ENCODE measurements at regions not wholly inside any gene's neighbourhood (a gene's known extent, or its start where the extent isn't known, plus 50 kb on each side); places are given as distances from the start of the nearest gene placed in this dataset.

DNA sequence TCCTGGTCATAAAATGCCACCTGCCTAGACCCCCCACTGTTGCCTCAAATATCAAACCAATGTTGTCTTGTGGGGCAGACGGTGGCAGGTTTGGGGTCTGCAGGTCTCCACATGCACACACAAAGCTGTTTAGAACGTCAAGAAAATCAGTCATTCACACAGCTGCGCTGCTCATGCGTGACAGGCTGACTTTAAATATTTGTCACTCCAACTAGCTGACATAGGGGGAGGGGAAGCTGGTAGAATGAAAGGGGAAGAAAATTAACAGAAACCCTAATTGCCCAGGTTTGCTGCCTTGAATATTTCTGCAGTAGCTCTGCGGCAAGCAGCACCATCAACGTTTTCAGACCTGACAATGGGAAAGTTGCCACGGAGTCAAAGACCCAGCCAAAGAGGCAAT, 201.8 kb downstream of the ABHD5 start:
- DNase-seq, result no peak

DNA sequence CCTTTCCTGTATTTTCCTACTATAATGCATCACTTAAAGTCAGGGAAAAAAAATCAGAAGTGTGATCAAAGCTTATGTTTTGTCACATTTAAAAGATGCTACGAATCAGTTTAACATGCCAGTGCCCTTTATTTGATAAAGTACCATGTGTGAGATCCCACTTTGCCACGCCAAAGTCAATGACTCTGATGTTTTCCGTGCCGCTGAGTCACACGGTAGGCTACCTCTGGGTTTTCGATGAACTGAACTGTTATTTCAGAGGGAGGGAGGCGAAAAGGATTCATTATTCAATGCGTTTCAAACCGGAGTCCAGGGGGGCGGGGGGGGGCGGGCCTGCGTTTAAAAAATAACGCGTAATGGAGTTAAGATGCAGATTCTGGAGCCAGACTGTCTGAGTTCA, 203.0 kb downstream of the ABHD5 start:
- DNase-seq, result no peak

GRCh38 chr3:43894176-43895049, 203.7 kb downstream of the ABHD5 start:
- peak in 30 of 56 donors; percentile 7 to 61 (median 32) for DNase-seq

DNA sequence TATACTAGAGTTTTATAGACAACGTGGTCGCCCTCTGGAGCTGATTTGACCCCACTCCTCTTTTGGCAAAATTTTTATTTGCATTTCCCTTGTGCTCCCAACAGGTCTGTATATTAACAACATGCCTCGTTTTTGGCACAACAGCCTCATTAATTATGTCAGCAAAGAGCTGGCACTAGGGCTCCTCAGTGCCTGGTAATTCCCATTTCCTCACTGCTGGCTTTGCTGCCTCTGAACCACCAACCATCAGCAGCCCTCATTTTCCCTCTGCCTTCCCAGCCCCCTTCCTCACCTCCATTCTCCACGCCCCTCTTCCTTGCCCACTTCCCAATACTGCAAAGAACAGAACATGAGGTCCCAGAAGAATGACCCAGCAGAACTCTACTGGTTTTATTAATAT, 204.8 kb downstream of the ABHD5 start:
- DNase-seq, result no peak

- DNase-seq, result no peak
These were observed 211.7 kb downstream of the ABHD5 start for GRCh38 chr3:43902415-43902814.

- DNase-seq, result no peak
These were observed 214.4 kb downstream of the ABHD5 start for GRCh38 chr3:43905157-43905556.

DNA sequence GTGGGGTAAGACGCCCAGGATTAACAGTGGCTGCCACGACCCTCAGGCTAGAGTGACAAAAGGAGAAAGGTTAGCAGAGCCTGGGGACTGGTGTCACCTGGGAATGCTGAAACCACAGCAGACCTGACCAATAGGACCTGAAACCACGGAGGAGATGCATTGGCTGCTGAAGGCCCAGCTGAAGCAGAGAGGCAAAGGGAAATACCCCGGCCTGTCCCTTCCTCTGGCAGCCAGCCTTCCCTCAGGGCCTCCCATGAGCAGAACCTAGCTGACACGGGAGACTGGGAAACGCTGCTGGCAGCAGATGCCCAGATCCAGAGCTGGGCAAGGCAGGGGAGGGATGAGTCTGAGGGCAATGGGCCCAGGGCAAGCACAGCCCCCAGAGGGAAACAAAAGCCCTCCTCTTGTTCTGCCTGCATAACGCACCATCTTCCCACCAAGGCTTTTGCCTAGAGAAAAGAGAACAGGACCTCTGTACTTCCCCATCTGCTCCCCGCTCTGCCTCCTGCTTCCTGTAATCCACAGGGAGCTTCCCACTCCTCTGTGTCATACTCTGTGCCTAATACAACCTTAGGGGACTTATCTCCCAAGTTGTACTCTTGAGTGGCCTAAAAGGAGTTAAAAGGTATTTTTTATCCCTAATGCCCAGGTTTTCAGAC, 216.2 kb downstream of the ABHD5 start:
- DNase-seq, result no peak

GRCh38 chr3:43907508-43907858, 216.7 kb downstream of the ABHD5 start:
- no peak for DNase-seq

GRCh38 chr3:43908456-43908855, 217.7 kb downstream of the ABHD5 start:
- DNase-seq, result no peak

DNA sequence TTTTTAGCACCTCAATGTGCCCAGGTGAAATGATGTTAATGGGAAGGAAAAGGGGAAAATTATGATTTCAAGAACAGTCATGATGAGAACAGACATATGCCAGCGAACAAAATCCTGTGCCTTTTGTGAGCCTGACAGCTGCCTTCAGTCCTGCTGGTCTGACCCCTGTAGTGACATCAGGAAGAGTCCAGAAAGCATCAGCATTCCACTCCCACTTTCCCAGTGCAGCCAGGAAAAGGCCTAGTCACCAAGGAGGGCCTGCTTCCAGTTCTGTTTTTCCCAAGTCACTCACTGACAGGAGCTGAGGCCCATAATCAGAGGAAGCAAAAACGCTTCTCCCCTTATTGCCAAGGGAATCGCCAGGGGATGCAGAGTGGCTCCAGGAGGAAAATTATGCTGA, 218.4 kb downstream of the ABHD5 start:
- no peak for DNase-seq

DNA sequence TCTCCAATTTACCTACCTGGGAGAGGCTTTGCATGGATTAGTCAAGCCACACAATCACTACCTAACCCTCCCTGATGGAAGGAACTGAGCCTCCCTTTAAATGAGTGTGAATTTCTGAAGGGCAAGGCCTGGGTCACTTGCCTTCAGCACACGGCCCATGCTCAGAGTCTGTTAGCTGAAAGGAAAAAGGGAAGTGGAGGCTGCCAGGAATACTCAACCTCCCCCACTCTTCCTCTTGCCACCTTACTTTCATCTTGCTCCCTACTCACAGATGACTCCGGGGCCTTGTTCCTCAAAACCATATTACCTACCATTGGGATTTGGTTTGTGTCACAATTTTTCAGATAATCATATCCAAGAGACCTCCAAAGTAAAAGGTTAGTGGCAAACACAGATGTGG, 220.0 kb downstream of the ABHD5 start:
- DNase-seq, result no peak

- DNase-seq, result no peak
These were observed 222.6 kb downstream of the ABHD5 start for GRCh38 chr3:43913036-43913948.

- no peak for DNase-seq
These were observed 223.5 kb downstream of the ABHD5 start for GRCh38 chr3:43914269-43914668.

DNA sequence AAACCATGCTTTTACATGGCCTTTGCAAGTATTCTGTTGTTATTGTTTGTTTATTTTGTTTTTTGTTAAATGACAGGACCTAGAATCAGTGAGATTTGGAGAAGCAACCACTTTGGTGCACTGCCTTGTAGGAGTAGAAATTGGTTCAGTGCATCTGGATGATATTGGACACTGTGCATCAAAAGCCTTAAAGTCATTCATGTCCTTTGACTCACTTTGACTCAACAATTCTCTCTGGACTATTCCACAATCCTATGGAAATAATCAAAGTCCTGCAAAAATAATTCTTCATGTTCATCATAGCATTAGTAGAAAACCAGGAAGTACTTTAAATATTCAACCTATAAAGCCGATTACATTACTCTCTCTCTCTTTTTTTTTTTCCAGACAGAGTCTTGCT, 224.8 kb downstream of the ABHD5 start:
- DNase-seq, result no peak

- no peak for DNase-seq
These were observed 226.6 kb downstream of the ABHD5 start for GRCh38 chr3:43917361-43917760.

DNA sequence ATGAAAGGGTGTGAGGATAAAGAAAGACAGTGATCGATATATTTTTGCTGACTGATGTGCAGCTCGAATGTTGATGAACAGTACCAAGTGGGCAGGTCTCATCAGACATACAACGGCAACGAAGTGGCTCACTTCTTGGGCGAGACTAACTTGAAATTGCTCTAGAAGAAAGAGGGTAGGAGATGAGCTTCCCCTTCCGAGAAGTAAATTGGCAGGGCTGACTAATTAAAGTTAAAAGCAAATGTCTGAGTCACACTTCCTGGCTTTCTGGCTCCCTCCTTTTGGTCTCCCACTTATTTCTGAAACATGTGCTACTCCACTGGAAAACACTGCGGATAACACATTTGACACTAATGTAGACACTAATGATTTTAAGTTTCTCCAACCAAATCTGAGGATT, 228.3 kb downstream of the ABHD5 start:
- DNase-seq, result peak in 4 of 56 donors; percentile 5 to 21 (median 12)

- DNase-seq, result no peak
These were observed 230.4 kb downstream of the ABHD5 start for GRCh38 chr3:43921056-43921648.

- DNase-seq, result no peak
These were observed 231.6 kb downstream of the ABHD5 start for GRCh38 chr3:43922374-43922773.

DNA sequence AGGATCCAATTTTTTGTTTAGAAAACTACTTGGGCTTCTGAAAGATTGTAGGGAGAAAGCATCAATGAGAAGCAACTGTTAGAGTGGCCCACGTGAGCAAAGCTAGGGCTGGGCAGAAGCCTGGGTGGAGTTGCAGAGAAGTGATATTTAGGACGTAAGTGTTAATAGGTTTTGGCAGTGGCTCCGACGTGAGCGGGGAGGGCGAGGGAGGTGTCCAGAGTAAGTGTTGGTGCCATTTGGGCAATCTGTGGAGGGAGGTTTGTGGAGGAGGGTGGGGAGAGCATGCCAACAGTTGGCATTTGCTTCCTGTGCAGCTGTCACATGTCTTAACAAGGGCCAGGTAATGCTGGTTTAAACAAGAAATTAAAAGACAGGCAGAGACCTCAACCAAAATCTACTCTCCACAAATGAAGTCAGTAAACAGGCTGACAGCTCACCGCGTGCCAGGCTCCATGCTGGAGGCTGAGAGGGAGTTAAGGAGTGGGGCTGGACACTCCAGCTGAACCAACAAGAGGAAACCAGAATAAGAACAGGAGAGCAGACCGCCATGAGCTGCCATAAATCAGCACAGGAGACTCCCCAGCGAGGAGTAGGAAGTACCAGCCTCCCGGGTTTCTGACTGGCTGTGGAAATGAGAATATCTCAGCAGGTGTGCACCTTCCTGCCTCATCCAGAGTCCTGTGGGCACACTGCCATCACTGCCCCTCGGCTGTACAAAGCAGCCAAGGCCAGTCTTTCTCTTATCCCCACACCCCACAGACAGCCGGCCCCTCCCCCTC, 232.6 kb downstream of the ABHD5 start:
- peak in 6 of 56 donors; percentile 2 to 44 (median 14) for DNase-seq

- no peak for DNase-seq
These were observed 235.3 kb downstream of the ABHD5 start for GRCh38 chr3:43926055-43926454.

- no peak for DNase-seq
These were observed 242.2 kb downstream of the ABHD5 start for GRCh38 chr3:43932921-43933320.
